ENCODE measurements at regions not wholly inside any gene's neighbourhood (a gene's known extent, or its start where the extent isn't known, plus 50 kb on each side); places are given as distances from the start of the nearest gene placed in this dataset.
"Not testable (repeated sequence)": the region's sequence is repeated elsewhere in the genome, so short reads cannot be mapped to it uniquely, and the experiment has no call there.

- no peak for DNase-seq (ENCODE audit: low read depth in 2 of 2)
Measured at GRCh38 chr1:58932859-58933598, 149.2 kb upstream of the JUN start.

GRCh38 chr1:58933599-58933926 lies 149.7 kb upstream of the JUN start:
- DNase-seq (ENCODE audit: low read depth in 2 of 2), result no peak

GRCh38 chr1:58934706-58935105 lies 150.9 kb upstream of the JUN start:
- no peak for DNase-seq (ENCODE audit: low read depth in 2 of 2)

GRCh38 chr1:58936973-58937372 lies 153.1 kb upstream of the JUN start:
- no peak for DNase-seq (ENCODE audit: low read depth in 2 of 2)

- DNase-seq (ENCODE audit: low read depth in 2 of 2), result no peak
Measured at GRCh38 chr1:58939146-58939545, 155.3 kb upstream of the JUN start.

- DNase-seq (ENCODE audit: low read depth in 2 of 2), result no peak
Measured at GRCh38 chr1:58939666-58940370, 156.0 kb upstream of the JUN start.

- DNase-seq (ENCODE audit: low read depth in 2 of 2), result no peak
Measured at GRCh38 chr1:58941471-58942289, 157.8 kb upstream of the JUN start.

- DNase-seq (ENCODE audit: low read depth in 2 of 2), result no peak
Measured at GRCh38 chr1:58942759-58943191, 158.9 kb upstream of the JUN start.

- DNase-seq (ENCODE audit: low read depth in 2 of 2), result no peak
Measured at GRCh38 chr1:58943776-58944175, 159.9 kb upstream of the JUN start.

- no peak for DNase-seq (ENCODE audit: low read depth in 2 of 2)
Measured at GRCh38 chr1:58944439-58944838, 160.6 kb upstream of the JUN start.

- no peak for DNase-seq (ENCODE audit: low read depth in 2 of 2)
Measured at GRCh38 chr1:58946390-58946789, 162.5 kb upstream of the JUN start.

- DNase-seq (ENCODE audit: low read depth in 2 of 2), result no peak
Measured at GRCh38 chr1:58948671-58949070, 164.8 kb upstream of the JUN start.

- DNase-seq (ENCODE audit: low read depth in 2 of 2), result no peak
Measured at GRCh38 chr1:58949551-58950220, 165.8 kb upstream of the JUN start.

GRCh38 chr1:58950897-58951296 lies 167.1 kb upstream of the JUN start:
- DNase-seq (ENCODE audit: low read depth in 2 of 2), result no peak

- DNase-seq (ENCODE audit: low read depth in 2 of 2), result not testable (repeated sequence)
Measured at GRCh38 chr1:58953951-58954350, 170.1 kb upstream of the JUN start.

- not testable (repeated sequence) for DNase-seq (ENCODE audit: low read depth in 2 of 2)
Measured at GRCh38 chr1:58963287-58963686, 179.4 kb upstream of the JUN start.

- no peak for DNase-seq (ENCODE audit: low read depth in 2 of 2)
Measured at GRCh38 chr1:58964428-58964827, 180.6 kb upstream of the JUN start.

- no peak for DNase-seq (ENCODE audit: low read depth in 2 of 2)
Measured at GRCh38 chr1:58964880-58965279, 181.0 kb upstream of the JUN start.

- DNase-seq (ENCODE audit: low read depth in 2 of 2), result no peak
Measured at GRCh38 chr1:58966103-58966916, 182.5 kb upstream of the JUN start.

- no peak for DNase-seq (ENCODE audit: low read depth in 2 of 2)
Measured at GRCh38 chr1:58966917-58967740, 183.3 kb upstream of the JUN start.

Measured in stimulated activated CD8-positive, alpha-beta memory T cell treated with anti-CD3 and anti-CD28 coated beads, Interleukin-15, amount 100 ng/mL, for 48 hours (primary cell).